HG03066 (cell line): ENCODE measurements at regions not wholly inside any gene's neighbourhood (a gene's known extent, or its start where the extent isn't known, plus 50 kb on each side); places are given as distances from the start of the nearest gene placed in this dataset.
A peak's percentile ranks its signal among the peaks of the same experiment; 100 is the strongest.

ENCODE experiments used
- ATAC-seq: cut with Tn5 transposase; IDR thresholded peaks from one replicate; pipeline ENCODE4 v1.9.1; 2021; ENCODE audit warnings: low read depth; ENCODE audit not compliant: unreplicated experiment

DNA sequence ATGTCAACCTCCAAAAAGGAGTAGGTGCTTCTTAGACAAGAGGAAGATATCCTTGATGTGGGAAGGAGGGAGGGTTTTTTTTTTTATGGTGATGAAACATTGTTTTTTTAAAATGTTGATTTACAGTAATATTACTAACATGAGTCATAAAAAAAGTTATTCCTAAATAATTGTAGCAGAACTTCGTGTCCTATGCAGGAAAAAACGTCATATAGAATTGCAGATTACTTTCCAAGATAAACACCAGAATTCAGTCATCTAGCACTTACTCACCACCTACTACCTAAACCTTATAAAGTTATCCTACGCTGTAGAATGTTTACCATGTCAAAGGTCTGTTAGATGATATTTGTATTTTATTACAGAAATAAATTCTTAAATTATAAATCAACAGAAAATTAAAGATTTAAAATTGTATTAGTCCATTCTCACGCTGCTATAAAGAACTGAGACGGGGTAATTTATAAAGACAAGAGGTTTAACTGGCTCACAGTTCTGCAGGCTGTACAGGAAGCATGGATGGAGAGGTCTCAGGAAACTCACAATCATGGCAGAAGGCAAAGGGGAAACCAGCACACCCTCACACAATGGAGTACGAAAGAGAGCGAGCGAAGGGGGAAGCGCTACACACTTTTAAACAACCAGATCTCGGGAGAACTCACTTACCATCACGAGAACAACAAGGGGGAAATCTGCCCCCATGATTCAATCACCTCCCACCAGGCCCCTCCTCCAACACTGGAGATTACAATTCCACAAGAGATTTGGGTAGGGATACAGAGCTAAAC is 105.2 kb upstream of the NEBL start:
- no peak for ATAC-seq

DNA sequence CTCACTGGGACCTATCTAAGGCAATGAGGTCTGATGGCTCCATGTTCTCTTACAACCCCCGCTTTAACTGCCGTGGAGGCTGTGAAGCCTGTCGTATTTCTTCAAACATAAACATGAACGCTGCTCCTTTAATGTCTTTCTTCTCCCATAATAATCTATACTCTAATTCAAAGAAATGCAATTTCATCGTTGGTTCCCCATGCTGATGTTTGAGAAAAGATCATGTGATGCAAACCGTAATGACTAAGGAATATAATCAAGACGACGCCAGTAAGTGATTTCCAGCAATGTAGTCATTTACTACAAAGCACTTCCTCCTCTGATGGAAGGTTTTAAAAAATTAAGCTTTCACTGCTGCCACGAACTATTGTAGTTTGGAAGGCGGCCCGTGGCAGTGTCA is 102.6 kb upstream of the NEBL start:
- ATAC-seq, result no peak

DNA sequence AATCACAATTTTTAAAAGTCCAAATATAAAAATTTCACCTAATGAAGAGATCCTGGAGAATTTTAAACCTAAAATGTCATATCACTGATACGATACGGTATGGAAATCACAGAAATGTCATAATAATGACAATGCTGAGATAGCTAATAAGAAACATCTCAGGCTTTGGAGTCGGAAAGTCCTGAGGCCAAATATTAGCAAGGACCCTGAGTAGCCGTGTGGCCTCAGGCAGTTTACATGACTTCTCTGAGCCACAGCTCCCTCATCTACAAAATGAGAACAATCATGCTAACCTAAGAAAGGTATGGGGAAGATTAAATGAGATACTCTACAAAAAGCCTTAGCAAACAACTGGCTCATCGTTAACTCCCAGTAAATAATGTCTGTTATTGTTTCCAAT is 100.9 kb upstream of the NEBL start:
- no peak for ATAC-seq

DNA sequence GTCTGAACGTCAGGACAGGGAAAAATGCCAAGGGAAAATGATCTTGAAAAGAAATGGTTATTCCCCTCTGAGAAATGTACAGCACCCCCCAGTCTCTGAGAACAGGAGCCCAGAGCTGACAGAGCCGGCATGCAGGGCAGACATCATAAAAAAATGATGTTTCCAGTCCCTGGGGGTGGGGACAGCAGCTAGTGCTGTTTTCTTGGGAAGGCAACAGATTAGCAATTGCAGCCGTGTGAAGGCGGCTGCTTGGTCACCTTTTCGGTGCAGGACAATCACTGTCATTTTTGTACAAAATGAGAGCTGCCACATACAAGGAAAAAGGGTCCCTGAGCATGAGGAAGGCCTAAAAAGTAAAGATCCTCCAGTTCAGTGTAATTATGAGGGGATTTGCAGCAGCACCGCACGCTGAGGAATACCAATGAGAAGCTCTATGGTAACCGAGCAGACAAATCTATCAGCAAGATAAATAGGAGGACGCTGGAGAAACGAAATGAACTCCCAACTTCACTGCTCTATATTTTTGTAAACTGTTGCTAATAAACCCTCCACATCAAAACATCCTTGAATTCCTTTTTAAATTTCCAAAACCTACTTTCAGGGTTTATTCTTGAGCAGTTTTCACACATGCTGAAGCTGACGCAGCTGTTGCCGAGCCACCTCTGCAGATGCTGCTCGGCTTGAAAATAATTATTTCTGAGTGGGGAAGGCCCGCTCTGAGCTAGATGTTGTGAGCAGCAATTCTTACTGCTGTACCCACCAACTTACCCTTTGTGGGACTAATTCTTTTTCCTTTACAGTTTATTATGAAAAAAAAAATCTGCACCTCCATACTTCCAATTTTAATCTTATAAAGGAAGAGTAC is 98.2 kb upstream of the NEBL start:
- no peak for ATAC-seq

DNA sequence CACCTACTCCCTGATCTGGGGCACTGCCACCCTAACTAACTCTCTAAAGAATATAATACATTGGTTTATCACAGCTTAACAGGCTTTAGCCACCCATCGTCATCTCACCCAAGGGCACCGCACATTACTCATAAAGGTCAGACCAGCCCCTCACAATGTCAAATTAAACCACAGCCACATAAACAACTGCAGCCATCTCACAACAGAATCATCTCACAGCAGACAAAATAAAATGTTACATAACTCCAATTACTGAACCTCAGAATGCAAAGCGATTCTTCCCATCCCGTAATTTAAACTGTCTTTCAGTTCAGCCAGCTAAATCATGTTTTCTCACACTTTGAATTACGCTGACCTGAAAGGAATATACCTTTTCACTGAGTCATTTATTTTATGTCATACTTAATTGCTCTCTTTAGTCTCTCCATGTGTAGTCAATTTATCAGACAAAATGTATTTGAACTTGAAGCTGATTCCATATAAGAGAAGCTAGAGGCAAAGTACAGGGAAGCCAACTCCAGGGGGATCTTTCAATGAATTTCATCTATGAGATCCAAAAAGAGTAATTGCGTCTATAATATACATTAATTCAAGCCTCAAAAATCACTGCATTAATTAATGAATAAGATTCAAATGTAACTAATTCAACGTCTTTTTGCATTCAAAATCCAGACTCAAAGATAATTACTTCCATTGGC is 96.9 kb upstream of the NEBL start:
- ATAC-seq, result no peak

DNA sequence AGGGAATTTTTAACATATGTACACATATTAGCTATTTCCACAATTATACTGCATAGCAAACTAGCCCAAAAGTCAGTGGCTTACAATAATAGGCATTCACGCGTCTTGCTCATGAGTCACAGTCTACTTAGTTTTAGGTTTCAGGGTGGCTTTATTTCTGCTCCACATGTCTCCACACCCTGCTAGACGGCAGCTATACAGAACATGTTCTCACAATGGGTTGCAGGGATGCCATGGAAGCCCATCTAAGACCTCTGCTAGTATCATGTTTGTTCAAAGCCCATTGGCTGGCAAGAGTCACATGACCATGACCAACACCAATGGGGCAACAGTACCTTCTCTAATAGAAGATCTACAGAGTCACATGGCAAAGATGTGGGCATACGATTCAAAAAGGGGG is 96.3 kb upstream of the NEBL start:
- no peak for ATAC-seq

DNA sequence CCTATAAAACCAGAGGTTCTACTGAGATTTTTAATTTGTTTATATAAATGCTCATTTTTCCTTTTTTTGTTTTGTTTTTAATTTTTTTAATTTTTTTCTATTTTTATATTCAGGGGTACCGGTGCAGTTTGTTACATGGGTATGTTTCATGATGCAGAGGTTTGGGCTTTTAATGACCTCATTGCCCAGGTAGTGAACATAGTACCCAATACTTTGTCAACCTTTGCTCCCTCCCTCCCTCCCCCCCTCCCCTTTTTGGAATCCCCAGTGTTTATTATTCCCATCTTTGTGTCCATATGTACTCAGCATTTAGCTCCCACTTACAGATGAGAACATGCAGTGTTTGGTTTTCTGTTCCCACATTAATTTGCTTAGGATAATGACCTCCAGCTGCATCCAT is 94.4 kb upstream of the NEBL start:
- no peak for ATAC-seq

DNA sequence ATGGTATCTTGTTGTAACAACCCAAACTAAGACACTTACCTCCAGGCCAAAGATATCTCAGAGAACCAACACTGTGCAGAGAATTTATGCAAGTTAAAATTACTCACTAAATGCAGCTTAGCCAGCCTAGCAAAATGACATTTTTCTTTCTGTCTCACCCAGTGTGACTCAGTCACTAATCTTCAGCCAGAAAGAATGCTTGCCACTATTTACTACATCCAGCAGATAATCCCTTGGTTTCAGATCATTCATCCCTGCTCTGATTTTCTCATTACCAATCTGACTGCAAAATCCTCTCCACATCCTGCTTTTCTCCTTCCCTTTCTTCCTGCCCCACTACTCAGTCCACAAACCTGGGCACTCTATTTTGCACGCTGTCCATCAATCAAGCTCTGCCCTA is 93.5 kb upstream of the NEBL start:
- ATAC-seq, result no peak

DNA sequence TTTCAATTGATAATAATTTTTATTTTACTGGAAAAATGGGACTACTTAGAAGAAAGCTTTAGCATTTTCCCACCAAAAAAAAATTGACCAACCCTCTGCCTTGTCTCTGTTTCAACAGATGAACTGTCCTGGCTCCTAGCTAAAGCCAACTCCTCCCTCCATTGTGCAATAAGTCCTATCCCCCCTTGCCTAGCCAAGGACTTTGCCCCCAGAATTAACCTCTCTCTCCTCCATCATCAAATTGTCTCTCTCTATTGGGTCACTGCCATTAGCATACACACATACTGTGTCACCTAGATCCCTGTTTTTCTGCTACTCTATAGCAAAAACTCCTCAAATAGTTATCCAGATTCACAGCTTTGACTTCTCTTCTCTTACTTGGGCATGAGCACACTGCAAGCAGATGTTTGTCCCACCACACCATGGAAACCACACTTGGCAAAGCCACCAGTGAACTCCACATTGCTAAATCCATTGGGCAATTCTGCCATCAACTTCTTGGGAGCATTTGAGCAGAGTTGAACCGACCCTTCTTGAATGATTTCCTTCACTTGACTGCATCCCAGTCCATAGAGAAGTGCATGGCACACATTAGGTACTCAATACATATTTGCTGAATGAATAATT is 91.4 kb upstream of the NEBL start:
- ATAC-seq, result no peak

DNA sequence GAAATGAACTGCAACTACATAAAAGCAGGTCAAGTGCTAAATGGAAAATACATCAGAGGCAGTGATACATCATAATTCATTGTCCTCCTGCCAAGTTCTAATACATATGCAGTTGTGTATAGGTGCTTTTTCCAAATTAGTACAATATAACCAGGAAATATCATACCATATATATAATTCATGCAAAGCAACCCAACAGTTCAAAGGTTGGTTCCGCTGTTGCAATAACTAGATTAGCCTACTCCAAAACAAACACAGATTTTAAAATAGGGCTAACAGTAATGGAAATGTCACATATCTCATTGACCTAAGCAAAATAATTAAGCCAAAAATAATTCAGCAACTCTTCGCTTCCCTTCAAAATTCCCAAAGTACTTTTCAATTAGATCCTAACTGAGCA is 88.9 kb upstream of the NEBL start:
- no peak for ATAC-seq

DNA sequence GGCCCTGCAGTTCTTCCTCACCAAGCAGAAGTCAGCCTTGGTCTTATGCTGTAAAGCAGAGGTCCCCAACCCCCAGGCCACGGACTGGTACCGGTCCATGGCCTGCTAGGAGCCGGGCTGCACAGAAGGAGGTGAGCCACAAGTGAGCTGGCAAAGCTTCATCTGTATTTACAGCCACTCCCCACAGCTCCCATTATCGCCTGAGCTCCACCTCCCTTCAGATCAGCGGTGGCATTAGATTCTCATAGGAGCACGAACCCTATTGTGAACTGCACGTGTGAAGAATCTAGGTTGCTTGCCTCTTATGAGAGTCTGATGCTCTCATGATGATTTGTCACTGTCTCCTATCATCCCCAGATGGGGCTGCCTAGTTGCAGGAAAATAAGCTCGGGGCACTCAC is 87.6 kb upstream of the NEBL start:
- no peak for ATAC-seq

DNA sequence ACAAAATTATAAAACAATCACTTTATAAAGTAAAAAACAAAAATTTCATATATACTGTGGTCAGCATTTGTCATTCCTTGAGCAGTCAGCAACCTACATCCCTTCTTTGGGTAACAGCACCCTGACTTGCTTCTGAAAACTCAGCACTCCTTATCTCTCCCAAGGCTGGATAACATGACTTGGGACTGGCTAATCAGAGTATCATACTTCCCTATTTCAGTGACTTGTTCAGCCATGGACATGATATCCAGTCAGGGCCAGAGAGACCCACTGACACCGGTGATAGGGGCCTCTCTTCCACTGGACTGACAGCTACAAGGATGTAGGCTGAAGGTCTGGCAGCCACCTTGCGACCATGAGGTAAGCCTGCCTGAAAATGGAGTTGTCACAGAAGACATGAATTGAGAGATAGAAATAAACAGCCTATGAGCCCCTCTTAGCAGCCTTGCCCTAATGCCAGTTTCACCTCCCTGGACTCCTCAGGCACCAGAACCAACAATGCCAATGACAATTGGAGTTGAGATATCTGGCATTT is 84.4 kb upstream of the NEBL start:
- ATAC-seq, result no peak

DNA sequence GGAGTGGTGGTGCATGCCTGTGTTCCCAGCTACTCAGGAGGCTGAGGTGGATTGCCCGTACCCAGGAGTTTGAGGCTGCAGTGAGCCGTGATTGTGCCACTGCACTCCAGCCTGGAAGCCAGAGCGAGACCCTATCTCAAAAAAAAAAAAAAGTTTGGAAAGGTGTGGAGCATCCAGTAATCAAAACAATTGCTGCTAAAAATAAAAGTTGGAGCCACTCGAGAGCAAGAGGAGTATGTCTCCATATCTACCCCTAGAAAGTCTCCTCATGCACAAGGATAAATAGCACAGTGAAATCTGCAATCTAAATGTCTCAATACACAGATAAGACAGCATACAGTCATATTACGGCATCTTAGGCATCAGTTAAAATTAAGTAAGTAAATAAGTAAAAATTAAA is 81.5 kb upstream of the NEBL start:
- ATAC-seq, result no peak

DNA sequence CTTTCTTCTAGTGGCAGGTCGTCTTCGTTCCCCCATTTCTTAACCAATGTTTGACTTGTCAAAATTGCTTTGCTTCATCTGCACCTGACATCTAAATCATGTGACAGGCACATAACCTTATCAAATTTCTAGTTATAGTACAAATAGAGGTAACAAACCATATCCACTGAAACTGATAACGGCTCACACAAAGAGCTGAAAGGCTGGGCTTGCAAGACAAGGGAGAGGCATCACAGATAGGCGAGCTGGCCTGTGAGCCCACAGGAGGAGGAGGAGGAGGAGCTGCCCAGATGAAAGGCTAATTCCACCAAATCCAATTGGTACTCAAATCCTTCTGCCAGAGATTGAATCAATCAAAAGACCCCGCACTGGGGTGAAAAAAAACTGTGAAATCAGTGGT is 80.2 kb upstream of the NEBL start:
- no peak for ATAC-seq

DNA sequence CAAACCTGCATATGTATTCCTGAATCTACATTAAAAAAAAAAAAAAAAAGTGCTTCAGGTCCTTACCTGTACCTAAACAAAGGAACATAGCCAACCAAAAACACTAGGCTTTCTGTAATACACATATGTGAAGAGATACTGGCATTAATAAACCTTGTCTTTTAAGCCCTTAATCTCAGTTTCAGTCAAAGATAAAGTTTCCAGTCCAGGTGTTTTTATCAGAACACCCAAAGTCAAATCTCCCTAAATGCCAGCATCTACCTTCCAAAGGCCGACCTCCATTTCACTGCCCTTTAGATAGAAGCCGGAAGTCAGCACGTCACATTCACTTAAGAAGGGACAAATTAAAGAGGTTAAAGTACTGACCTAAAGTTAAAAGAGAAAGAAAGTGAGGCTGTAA is 79.8 kb upstream of the NEBL start:
- ATAC-seq, result no peak

DNA sequence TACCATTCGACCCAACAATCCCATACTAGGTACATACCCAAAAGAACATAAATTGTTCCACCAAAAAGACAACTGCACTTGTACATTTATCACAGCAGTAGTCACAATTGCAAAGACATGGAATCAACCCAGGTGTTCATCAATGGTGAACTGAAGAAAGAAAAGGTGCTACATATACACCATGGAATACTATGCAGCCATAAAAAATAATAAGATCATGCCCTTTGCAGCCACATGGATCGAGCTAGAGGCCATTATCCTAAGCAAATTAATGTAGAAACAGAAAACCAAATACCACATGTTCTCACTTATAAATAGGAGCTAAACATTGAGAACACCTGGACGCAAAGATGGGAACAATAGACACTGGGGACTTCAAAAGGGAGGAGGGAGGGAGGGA is 79.3 kb upstream of the NEBL start:
- ATAC-seq, result no peak

DNA sequence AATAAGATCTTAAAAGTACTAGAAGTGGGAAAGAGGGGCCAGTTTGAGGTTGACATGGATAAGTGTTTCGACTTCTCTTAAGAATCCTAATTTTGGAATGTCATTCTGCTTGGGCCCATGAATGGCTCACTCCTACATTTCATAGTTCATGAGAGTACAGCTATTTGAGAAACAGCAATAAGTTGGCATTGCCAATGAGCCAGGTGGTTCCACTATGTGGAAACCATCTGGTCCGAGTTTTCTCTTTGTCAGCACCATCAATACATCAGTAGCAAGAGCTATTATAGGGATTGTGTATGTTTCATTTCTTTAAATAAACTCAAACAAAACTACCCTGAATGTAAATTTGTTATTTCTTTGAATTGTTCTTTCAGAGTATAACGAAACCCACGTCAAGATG is 78.1 kb upstream of the NEBL start:
- ATAC-seq, result no peak

DNA sequence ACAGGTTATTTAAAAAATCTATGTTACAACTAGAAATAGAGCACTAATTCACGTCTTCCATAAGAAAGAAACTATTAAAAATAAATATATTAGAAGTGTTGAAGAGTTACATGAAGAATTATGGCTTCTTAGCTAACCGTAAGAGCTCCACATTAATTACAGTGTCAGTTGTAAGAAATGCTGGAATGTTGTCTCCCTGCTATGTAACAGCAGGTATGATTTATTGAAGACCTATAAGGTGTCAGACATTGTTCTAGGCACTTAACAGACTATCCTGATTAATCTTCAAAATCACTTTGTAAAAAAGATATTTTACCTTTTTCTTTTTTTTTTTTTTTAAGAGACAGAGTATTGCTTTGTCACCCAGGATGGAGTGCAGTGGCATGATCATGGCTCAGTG is 75.8 kb upstream of the NEBL start:
- ATAC-seq, result no peak

DNA sequence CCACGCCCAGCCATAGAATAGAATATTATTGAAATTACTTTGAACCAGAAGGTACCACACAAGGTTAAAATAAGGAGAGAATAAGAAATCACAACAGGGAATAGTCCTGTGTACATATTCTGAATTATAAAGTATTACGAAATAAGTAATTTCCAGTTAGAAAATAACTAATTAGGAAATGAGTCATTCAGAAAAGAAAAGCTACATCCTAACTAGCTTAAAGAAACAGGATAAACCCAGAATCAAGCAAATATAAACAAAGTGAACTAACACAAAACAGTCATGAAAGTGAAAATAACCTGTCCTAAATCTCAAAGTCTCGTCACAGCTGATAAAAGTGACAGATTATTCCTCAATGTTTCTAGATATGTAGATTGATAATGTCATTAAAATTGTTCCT is 74.8 kb upstream of the NEBL start:
- ATAC-seq, result no peak

DNA sequence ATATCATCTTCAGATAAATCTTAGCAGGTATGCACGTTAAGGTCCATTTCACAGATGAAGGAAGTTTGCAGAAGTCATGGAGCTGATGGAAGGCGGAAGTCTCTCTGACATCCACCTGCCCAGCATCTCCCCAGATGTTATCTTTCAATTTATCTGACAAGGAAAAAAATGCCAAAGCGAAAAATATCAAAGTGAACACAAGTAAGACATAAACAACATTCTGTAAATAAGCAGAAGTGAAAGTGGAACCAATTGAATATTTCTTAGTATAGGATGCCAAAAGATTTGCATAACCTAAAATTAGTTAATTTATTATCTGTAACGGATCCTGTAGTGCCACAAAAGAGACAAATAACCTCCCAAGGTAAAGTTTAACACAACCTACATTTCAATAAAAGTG is 73.6 kb upstream of the NEBL start:
- peak; percentile 91 for ATAC-seq

DNA sequence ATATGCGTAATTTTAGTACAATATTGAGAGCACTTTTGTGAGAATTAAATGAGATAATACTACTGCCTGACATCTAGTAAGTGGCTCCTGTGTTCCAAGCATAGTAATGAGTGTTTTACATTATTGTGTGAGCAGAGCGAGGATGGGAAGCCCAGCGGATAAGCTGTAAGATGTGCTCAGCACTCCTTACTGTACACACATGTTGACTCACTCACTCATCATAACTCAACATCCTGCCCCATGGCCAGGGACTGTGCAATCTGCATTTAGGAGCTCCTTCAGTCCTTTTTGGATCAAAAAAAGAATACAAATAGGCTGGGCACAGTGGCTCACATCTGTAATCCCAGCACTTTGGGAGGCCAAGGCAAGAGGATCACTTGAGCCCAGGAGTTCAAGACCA is 72.9 kb upstream of the NEBL start:
- ATAC-seq, result no peak
